ENCODE measurements at regions not wholly inside any gene's neighbourhood (a gene's known extent, or its start where the extent isn't known, plus 50 kb on each side); places are given as distances from the start of the nearest gene placed in this dataset.

GRCh38 chrY:15368786-15369185 lies 844.5 kb downstream of the NLGN4Y start:
- 70% methylated on average over 3 of the region's 3 CpGs for WGBS

GRCh38 chrY:15385178-15385577 lies 860.8 kb downstream of the NLGN4Y start:
- no peaks in the 10 kb centered on the region for H3K36me3 ChIP-seq (ENCODE audit: control insufficient read depth in 2 of 2, insufficient read depth in 2 of 2, low read length in 1 of 2)
- no peak for DNase-seq (ENCODE audit: low read depth in 6 of 9, low spot score in 9 of 9)
- no peaks in the 10 kb centered on the region for H3K4me1 ChIP-seq (ENCODE audit: control insufficient read depth in 2 of 2, insufficient read depth in 2 of 2, low read length in 2 of 2)
- no peaks in the 10 kb centered on the region for H3K27me3 ChIP-seq (ENCODE audit: control insufficient read depth in 2 of 2, insufficient read depth in 1 of 2, low read length in 1 of 2)
- 86% methylated on average over 1 of the region's 1 CpG for WGBS
- no peak overlapping the region for H3K4me3 ChIP-seq (ENCODE audit: low read length in 2 of 2)
- no peak overlapping the region for H3K27ac ChIP-seq (ENCODE audit: low read depth in 1 of 2, low read length in 1 of 2)
- H3K9me3 ChIP-seq (ENCODE audit: control insufficient read depth in 2 of 2, insufficient read depth in 1 of 2, low read length in 1 of 2): no peaks in the 10 kb centered on the region

More at GRCh38 chrY:15368786-15369185, 844.5 kb downstream of the NLGN4Y start:
- H3K27ac ChIP-seq (ENCODE audit: low read depth in 1 of 2, low read length in 1 of 2): no peak overlapping the region
- no peaks in the 10 kb centered on the region for H3K27me3 ChIP-seq (ENCODE audit: control insufficient read depth in 2 of 2, insufficient read depth in 1 of 2, low read length in 1 of 2)
- no peak for DNase-seq (ENCODE audit: low read depth in 6 of 9, low spot score in 9 of 9)
- H3K4me3 ChIP-seq (ENCODE audit: low read length in 2 of 2): no peak overlapping the region
- H3K4me1 ChIP-seq (ENCODE audit: control insufficient read depth in 2 of 2, insufficient read depth in 2 of 2, low read length in 2 of 2): no peaks in the 10 kb centered on the region
- H3K36me3 ChIP-seq (ENCODE audit: control insufficient read depth in 2 of 2, insufficient read depth in 2 of 2, low read length in 1 of 2): no peaks in the 10 kb centered on the region
- H3K9me3 ChIP-seq (ENCODE audit: control insufficient read depth in 2 of 2, insufficient read depth in 1 of 2, low read length in 1 of 2): no peaks in the 10 kb centered on the region

- 91% methylated on average over 1 of the region's 1 CpG for WGBS
These were observed 873.4 kb downstream of the NLGN4Y start for GRCh38 chrY:15397556-15398280.

GRCh38 chrY:15402451-15402850 lies 878.1 kb downstream of the NLGN4Y start:
- no peak overlapping the region for H3K4me3 ChIP-seq (ENCODE audit: low read length in 2 of 2)
- no peaks in the 10 kb centered on the region for H3K27me3 ChIP-seq (ENCODE audit: control insufficient read depth in 2 of 2, insufficient read depth in 1 of 2, low read length in 1 of 2)
- H3K4me1 ChIP-seq (ENCODE audit: control insufficient read depth in 2 of 2, insufficient read depth in 2 of 2, low read length in 2 of 2): no peaks in the 10 kb centered on the region
- no peaks in the 10 kb centered on the region for H3K36me3 ChIP-seq (ENCODE audit: control insufficient read depth in 2 of 2, insufficient read depth in 2 of 2, low read length in 1 of 2)
- 86% methylated on average over 2 of the region's 2 CpGs for WGBS
- no peak overlapping the region for H3K27ac ChIP-seq (ENCODE audit: low read depth in 1 of 2, low read length in 1 of 2)
- DNase-seq (ENCODE audit: low read depth in 6 of 9, low spot score in 9 of 9): no peak
- no peaks in the 10 kb centered on the region for H3K9me3 ChIP-seq (ENCODE audit: control insufficient read depth in 2 of 2, insufficient read depth in 1 of 2, low read length in 1 of 2)

More at GRCh38 chrY:15397556-15398280, 873.4 kb downstream of the NLGN4Y start:
- H3K4me1 ChIP-seq (ENCODE audit: control insufficient read depth in 2 of 2, insufficient read depth in 2 of 2, low read length in 2 of 2): no peaks in the 10 kb centered on the region
- no peak overlapping the region for H3K27ac ChIP-seq (ENCODE audit: low read depth in 1 of 2, low read length in 1 of 2)
- H3K9me3 ChIP-seq (ENCODE audit: control insufficient read depth in 2 of 2, insufficient read depth in 1 of 2, low read length in 1 of 2): no peaks in the 10 kb centered on the region
- no peak overlapping the region for H3K4me3 ChIP-seq (ENCODE audit: low read length in 2 of 2)
- no peak for DNase-seq (ENCODE audit: low read depth in 6 of 9, low spot score in 9 of 9)
- no peaks in the 10 kb centered on the region for H3K27me3 ChIP-seq (ENCODE audit: control insufficient read depth in 2 of 2, insufficient read depth in 1 of 2, low read length in 1 of 2)
- H3K36me3 ChIP-seq (ENCODE audit: control insufficient read depth in 2 of 2, insufficient read depth in 2 of 2, low read length in 1 of 2): no peaks in the 10 kb centered on the region

- no peaks in the 10 kb centered on the region for H3K27me3 ChIP-seq (ENCODE audit: control insufficient read depth in 2 of 2, insufficient read depth in 1 of 2, low read length in 1 of 2)
- no peak overlapping the region for H3K4me3 ChIP-seq (ENCODE audit: low read length in 2 of 2)
- no peak for DNase-seq (ENCODE audit: low read depth in 6 of 9, low spot score in 9 of 9)
- H3K27ac ChIP-seq (ENCODE audit: low read depth in 1 of 2, low read length in 1 of 2): no peak overlapping the region
- H3K9me3 ChIP-seq (ENCODE audit: control insufficient read depth in 2 of 2, insufficient read depth in 1 of 2, low read length in 1 of 2): no peaks in the 10 kb centered on the region
- 82% methylated on average over 1 of the region's 1 CpG for WGBS
- H3K4me1 ChIP-seq (ENCODE audit: control insufficient read depth in 2 of 2, insufficient read depth in 2 of 2, low read length in 2 of 2): no peaks in the 10 kb centered on the region
- H3K36me3 ChIP-seq (ENCODE audit: control insufficient read depth in 2 of 2, insufficient read depth in 2 of 2, low read length in 1 of 2): no peaks in the 10 kb centered on the region
These were observed 880.2 kb downstream of the NLGN4Y start for GRCh38 chrY:15404551-15404950.

GRCh38 chrY:15415165-15415564 lies 890.8 kb downstream of the NLGN4Y start:
- no peaks in the 10 kb centered on the region for H3K27me3 ChIP-seq (ENCODE audit: control insufficient read depth in 2 of 2, insufficient read depth in 1 of 2, low read length in 1 of 2)
- H3K27ac ChIP-seq (ENCODE audit: low read depth in 1 of 2, low read length in 1 of 2): no peak overlapping the region
- H3K9me3 ChIP-seq (ENCODE audit: control insufficient read depth in 2 of 2, insufficient read depth in 1 of 2, low read length in 1 of 2): no peaks in the 10 kb centered on the region
- no peak for DNase-seq (ENCODE audit: low read depth in 6 of 9, low spot score in 9 of 9)
- no peaks in the 10 kb centered on the region for H3K36me3 ChIP-seq (ENCODE audit: control insufficient read depth in 2 of 2, insufficient read depth in 2 of 2, low read length in 1 of 2)
- no peaks in the 10 kb centered on the region for H3K4me1 ChIP-seq (ENCODE audit: control insufficient read depth in 2 of 2, insufficient read depth in 2 of 2, low read length in 2 of 2)
- H3K4me3 ChIP-seq (ENCODE audit: low read length in 2 of 2): no peak overlapping the region
- WGBS: 97% methylated on average over 1 of the region's 1 CpG

- H3K27ac ChIP-seq (ENCODE audit: low read depth in 1 of 2, low read length in 1 of 2): no peak overlapping the region
- H3K27me3 ChIP-seq (ENCODE audit: control insufficient read depth in 2 of 2, insufficient read depth in 1 of 2, low read length in 1 of 2): no peaks in the 10 kb centered on the region
- H3K9me3 ChIP-seq (ENCODE audit: control insufficient read depth in 2 of 2, insufficient read depth in 1 of 2, low read length in 1 of 2): no peaks in the 10 kb centered on the region
- no peak overlapping the region for H3K4me3 ChIP-seq (ENCODE audit: low read length in 2 of 2)
- DNase-seq (ENCODE audit: low read depth in 6 of 9, low spot score in 9 of 9): no peak
- no peaks in the 10 kb centered on the region for H3K36me3 ChIP-seq (ENCODE audit: control insufficient read depth in 2 of 2, insufficient read depth in 2 of 2, low read length in 1 of 2)
- no peaks in the 10 kb centered on the region for H3K4me1 ChIP-seq (ENCODE audit: control insufficient read depth in 2 of 2, insufficient read depth in 2 of 2, low read length in 2 of 2)
These were observed 894.3 kb downstream of the NLGN4Y start for GRCh38 chrY:15418613-15419012.

- Histone ChIP-seq H3K4me1 (ENCODE audit: control insufficient read depth in 2 of 2, insufficient read depth in 2 of 2, low read length in 2 of 2) (no peaks in the 10 kb centered on the region), H3K27me3 (ENCODE audit: control insufficient read depth in 2 of 2, insufficient read depth in 1 of 2, low read length in 1 of 2) (no peaks in the 10 kb centered on the region), H3K36me3 (ENCODE audit: control insufficient read depth in 2 of 2, insufficient read depth in 2 of 2, low read length in 1 of 2) (no peaks in the 10 kb centered on the region), H3K4me3 (ENCODE audit: low read length in 2 of 2) (peak overlapping the region in 1 of 2 donors; percentile 47), H3K9me3 (ENCODE audit: control insufficient read depth in 2 of 2, insufficient read depth in 1 of 2, low read length in 1 of 2) (no peaks in the 10 kb centered on the region), H3K27ac (ENCODE audit: low read depth in 1 of 2, low read length in 1 of 2) (peak overlapping the region in 1 of 2 donors; percentile 58)
- DNase-seq (ENCODE audit: low read depth in 6 of 9, low spot score in 9 of 9): peak in 2 of 9 donors; percentile 39 to 45
- WGBS: 1% methylated on average over 6 of the region's 6 CpGs
These were observed 900.4 kb downstream of the NLGN4Y start for GRCh38 chrY:15424665-15425132.

GRCh38 chrY:15440021-15440695 lies 915.8 kb downstream of the NLGN4Y start:
- Histone ChIP-seq H3K27ac (ENCODE audit: low read depth in 1 of 2, low read length in 1 of 2) (no peak overlapping the region), H3K27me3 (ENCODE audit: control insufficient read depth in 2 of 2, insufficient read depth in 1 of 2, low read length in 1 of 2) (no peaks in the 10 kb centered on the region), H3K4me3 (ENCODE audit: low read length in 2 of 2) (no peak overlapping the region), H3K36me3 (ENCODE audit: control insufficient read depth in 2 of 2, insufficient read depth in 2 of 2, low read length in 1 of 2) (no peaks in the 10 kb centered on the region), H3K9me3 (ENCODE audit: control insufficient read depth in 2 of 2, insufficient read depth in 1 of 2, low read length in 1 of 2) (no peaks in the 10 kb centered on the region), H3K4me1 (ENCODE audit: control insufficient read depth in 2 of 2, insufficient read depth in 2 of 2, low read length in 2 of 2) (peaks cover 0 to 6% of the 10 kb centered on the region in 2 donors)
- no peak for DNase-seq (ENCODE audit: low read depth in 6 of 9, low spot score in 9 of 9)
- WGBS: 85% methylated on average over 4 of the region's 4 CpGs

Data from thymus (tissue), 11 donors.